NCI-H1417 treated with DMSO at 0.1 percent for 48 hours (cell line): ENCODE measurements at regions not wholly inside any gene's neighbourhood (a gene's known extent, or its start where the extent isn't known, plus 50 kb on each side); places are given as distances from the start of the nearest gene placed in this dataset.
"Not testable (repeated sequence)": the region's sequence is repeated elsewhere in the genome, so short reads cannot be mapped to it uniquely, and the experiment has no call there.

Source experiments
- DNase-seq: peaks from one replicate; lab custom pipeline; 2025; lab: John Stamatoyannopoulos, UW

DNA sequence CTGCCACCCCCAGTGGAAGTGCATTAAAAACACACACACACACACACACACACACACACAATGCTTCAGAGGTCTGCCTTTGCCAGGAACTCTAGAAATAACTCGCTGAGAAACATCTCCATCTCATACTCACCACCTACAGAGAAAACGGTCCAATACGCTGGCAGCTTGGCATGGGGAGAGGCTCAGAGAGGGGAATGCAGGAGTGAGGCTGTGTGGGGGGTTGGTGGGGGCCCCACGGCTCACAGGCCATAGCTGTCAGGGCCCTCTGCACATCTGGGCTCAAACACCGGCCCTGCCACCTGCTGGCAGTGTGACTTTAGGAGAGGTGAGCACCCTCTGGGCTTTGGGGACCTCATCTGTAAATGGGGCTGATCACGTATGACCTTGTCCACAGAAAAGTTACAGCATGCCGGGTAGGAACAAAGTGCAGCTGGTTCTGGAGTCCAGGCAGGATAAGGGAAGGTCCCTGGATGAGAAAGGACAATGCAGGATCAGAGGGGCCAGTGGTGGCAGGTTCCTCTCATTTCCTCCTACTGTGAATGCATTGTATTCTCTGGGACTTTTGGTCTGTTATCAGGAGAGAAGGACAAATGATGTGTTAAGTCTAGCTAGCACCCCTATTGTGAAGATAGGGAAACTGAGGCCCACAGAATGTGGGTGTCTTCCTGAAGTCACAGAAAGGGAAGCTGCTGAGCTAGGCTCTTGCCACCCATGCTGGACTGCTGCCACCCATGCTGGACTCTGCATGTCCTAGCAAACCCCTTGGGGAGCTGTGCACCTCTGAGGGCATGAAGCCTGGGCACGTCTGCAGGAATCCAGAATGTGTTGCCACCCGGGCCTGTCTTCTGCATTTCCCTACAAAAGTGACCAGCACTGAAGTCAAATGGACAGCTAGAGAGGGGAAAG is 404.6 kb downstream of the RPS24 start:
- DNase-seq: no peak

DNA sequence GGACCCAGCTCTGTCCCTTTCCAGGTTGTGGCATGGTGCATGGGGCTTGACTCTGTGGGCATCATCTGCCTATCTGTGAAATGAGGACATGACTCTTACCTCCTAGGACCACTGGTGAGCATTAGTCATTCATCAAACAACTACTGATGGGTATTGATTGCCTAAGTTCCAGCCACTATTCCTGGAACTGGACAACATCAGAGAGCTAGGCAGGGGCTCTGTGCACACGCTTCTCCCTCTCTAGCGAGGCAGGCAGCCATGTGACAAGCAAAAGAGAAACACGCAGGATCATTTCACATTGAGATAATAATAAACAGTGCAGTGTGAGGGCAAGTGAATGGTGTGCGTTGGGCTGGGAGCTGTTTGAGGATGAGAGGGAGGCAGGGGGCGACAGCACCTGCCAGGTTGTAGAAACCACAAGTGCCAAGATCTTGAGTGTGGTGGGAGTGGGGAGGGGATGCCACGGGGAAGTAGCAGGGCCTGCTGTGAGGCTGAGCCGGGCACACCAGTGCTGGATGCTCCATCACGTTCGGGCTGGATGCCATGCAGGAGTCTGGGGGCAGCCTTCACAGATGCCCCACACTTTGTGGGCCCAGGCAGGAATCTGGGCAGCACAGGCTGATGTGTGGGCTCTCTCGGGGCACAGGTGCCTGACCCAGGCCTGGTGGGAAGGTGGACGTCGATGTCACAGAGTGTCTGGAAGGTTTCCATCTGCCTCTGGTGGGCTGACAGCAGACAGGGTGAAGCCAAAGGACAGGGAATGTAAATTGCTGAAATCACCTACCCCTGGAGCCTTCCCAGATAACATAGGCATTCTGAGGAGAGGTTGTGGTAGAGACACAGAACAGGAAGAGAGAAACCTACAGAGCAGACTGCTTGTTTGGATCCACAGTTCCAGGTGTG is 405.5 kb downstream of the RPS24 start:
- DNase-seq: no peak

DNA sequence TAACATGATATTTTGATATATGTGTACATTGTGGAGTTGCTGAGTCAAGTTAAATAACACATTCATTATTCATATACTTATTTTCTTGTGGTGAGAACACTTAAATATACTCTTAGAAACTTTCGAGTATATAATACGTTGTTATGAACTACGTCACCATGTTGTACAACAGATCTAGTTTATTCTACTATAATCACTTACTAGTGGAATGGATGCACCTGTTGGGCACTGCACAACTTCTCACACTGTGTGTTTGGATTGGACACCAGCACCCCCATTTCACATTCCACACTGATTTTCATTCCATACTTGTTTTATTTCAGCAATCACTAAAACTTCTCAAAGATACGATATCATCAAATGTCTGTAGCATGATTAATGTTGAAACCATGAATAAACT is 407.3 kb downstream of the RPS24 start:
- DNase-seq: no peak

DNA sequence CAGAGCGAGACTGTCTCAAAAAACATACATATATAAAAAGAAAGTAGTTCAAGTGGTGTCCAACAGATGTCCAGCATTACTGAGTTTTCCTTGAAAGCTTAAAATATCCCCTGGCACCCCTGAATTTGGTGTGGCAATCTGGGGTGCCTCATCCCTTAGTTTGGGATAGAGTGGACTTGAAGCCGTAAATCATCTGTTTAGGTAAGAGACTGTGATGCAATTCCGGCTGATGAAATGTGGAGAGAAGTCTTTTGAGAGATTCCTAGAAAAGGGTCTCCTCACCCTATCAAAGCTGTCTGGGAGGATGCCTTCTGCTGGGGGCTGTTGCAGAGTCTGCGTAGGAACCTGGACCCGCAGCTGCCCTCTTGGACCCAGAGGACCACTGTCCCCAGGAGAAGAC is 408.0 kb downstream of the RPS24 start:
- no peak for DNase-seq

DNA sequence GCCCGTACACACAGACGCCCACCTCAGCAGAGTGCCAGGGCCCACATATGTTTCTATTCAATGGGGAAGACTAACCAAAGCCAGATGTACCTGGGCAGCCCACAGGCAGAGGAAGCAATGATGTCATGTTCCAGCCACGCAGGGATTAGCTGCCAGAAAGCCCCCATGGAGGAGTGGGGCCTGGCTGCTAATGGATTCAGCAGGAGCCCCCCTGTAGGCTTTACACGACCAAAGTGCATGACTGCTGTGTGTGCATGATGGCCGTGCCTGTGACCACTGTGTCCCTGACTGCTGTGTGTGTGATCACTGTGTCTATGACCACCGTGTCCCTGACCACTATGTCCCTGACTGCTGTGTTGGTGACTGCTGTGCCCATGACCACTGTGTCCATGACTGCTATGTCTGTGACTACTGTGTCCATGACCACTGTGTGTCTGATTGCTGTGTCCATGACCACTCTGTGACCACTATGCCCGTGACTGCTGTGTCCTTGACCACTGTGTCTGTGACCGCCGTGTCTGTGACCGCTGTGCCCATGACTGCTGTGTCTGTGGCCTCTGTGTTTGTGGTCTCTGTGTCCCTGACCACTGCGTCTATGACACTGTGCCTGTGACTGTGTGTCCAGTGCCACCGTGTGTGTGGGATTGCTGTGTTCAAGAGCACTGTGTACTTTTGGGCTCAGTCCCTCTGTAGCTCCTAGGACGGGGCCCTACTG is 409.3 kb downstream of the RPS24 start:
- DNase-seq: no peak

DNA sequence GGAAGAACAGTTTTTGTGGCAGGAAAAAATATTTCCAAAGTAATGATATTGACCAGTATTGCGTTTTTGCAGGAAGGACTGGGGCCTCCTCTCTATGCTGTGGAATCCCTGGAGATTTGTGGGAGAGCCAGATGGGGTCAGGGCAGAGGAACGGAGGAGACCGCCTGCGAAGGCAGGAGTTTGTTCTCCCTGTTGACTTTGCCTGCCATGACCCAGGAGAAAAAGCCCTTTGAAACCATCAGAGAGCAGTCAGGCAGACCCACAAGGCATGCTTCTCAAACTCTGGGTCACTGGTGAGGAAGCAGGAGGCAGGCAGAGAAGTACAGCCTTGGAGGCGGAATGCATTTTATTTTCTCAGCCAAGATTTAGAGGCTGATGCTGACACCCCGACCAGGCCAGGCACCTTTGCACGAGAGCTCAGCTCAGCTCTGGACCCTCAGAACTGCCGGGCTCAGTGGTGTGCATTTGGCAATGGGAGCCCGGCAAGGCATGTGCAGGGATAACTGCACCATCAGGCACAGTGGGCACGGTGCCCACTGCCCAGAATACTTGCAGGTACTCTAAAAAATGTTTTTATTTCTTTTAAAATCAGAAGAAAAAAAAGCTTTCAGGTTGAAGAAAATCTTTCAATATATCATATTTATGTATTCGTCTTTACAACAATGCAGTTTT is 410.4 kb downstream of the RPS24 start:
- DNase-seq: no peak

DNA sequence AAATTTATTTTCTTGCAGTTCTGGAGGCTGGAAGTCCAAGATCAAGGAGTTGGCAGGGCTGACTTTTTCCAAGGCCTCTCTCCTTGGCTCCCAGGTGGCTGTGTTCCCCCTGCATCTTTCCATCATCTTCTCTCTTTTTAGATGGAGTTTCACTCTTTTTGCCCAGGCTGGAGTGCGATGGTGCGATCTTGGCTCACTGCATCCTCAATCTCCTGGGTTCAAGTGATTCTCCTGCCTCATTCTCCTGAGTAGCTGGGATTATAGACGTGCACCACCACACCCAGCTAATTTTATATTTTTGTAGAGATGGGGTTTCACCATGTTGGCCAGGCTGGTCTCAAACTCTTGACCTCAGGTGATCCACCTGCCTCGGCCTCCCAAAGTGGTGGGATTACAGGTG is 411.1 kb downstream of the RPS24 start:
- DNase-seq: not testable (repeated sequence)

DNA sequence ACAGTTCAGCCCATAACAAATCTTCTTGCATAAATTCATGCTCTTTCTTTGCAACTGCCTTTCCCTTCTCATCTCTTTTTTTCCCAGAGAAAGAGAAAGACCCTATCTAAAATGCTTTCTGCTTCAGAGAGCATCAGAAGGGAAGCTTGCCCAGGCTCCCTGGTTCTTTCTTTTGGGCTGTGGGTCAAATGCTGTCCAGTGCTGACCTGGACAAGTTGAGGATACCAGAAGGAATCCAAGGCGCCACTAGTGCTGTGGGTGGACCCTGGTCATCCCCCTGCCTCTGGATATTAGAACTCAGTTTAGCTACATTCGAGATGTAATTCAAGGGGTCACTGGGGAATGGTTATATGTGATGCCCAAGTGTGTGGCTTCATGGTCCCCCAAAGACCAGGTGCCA is 411.6 kb downstream of the RPS24 start:
- DNase-seq: no peak

DNA sequence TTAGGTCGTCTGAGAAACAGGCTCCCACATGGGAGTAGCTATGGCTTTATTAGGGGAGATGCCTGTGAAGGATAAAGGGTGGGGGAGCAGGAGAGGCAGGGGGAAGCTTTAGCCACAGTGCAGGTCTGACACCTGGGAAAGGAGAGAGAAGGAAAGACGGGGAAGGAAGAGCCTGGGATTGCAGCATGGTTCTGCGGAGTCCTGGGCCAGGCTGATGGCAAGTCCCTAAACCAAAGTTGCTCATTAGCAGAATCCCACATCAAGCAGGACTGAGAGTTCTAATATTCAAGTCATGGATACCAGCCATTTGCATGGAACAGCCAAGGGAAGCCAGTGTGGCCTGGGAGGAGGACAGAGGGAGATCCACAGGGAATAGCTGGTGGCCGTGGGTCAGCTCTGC is 414.8 kb downstream of the RPS24 start:
- no peak for DNase-seq

DNA sequence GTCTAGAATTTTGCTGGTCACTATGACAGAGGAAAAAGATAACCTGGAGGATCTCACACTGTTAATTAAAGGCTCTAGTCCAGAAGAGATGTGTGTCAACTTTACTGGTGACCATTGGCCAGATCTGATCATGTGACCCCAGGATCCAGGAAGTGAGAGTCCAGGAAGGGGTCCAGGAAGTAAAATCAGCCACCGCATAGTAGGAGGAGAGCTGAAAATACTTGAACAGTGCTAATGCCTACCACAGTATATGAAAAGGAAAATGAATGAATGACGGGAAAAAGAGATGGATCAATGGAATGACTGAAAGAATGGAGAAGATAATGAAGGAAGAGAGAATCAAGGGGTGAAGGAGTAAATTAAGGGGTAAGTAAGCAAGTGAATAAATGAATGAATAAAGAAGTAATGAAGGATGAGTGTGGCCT is 415.3 kb downstream of the RPS24 start:
- DNase-seq: no peak

DNA sequence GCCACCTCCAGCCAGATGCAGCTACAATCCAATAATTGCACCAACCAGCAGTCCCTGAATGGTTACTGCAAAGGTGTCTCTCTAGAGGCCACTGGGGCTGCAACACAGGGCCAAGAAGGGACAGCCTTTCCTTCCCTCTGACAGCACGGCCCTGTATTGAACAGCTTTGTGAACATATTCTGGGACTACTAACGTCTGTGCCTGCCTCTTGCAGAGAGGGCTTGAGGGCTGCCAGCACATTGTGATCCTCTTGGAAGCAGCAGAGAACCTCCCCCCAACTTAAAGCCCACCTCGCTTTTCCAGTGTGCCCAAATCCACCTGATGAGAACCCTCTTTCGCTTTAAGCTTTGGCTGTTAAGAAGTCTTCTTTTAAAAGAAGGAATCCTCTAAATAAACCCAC is 415.9 kb downstream of the RPS24 start:
- no peak for DNase-seq

DNA sequence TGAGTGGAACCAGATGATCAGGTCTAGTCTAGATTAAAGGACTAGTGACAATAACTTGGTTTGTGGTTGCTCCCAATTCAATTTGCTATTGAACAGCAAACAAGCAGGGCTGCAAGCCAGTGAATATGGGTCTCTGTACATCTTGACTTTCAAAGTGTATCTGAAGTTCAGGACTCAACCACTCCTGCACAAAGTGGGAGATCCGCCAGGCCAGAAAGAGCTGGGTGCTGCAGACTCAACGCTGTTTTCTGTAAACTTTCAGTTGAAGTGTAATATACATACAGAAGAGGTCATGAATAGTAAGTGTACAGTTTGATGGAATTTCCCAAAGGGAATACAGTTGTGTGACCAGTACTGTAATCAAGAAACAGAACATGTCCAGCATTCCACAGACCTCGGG is 416.6 kb downstream of the RPS24 start:
- no peak for DNase-seq

DNA sequence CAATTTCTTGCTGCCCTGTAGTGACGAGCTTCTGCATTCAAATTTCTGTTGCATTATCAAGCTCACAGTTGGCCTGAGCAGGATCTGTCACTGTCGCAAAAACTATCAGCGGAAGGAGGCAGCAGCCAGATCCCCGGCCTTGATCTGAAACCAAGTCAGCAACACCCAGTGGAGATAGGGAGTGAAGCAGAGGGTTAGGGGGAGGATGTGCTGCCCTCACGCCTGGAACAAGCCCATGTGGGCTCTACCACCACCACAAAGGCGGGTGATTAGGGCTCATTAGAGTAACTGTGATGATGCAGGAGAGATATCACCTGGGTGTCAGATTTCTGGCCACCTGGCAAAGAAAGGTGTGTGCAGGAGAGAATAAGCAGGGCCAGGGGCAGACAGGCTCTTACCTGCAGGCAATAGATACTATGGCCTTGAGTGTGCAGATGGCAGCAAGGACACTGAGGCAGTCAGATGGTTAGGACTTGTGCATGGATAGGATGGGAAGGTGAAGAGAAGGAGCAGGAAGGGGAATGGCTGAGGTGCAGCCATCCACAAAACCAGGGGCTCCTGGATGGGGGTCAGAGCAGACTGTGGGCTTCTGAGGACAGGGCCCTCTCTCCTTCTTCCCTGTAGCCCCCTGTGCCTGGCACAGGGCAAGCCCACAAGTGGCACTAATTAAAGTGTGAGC is 417.3 kb downstream of the RPS24 start:
- DNase-seq: no peak

DNA sequence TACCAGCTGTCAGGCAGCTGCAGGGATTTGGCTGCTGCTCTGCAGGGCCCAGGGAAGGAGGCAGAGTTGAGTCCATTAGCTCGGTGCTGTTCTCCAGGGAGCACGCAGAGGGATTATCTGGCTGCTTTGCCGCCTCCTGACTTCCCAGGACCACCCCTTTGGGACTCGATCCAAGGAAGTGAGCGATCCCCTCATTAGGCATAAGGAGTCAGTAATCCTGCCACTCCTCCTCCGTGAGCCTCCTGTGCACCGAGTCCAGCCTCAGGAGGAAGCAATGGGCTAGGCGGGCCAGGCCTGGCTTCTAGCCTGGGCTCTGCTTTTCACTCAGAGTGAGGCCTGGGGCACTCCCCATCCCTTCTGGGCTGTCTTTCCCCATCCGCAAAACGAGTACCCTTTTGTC is 417.9 kb downstream of the RPS24 start:
- no peak for DNase-seq

DNA sequence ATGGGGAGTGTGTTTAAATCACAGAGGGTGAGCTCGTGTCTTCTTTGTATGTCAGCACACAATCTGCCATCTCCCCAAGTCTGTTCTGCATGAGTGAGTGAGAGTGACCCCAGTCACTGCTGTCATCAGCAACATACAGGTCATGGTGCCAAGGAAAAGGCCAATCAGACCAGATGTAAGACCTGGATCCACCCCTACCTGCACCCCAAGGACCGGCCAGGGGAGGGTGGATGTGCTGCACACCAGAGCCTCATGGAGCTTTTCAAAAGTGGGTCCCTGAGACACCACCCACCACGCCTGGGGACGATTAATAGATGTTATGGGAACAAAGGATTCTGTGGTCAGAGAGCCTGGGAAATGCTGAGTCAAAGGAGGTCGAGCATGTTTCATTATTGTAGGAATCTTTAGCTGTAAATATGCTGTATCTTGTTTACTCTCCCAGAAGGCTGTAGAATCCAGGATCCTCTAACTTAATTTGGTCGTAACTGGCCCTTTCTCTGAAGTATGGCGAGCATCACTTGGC is 420.5 kb downstream of the RPS24 start:
- no peak for DNase-seq

DNA sequence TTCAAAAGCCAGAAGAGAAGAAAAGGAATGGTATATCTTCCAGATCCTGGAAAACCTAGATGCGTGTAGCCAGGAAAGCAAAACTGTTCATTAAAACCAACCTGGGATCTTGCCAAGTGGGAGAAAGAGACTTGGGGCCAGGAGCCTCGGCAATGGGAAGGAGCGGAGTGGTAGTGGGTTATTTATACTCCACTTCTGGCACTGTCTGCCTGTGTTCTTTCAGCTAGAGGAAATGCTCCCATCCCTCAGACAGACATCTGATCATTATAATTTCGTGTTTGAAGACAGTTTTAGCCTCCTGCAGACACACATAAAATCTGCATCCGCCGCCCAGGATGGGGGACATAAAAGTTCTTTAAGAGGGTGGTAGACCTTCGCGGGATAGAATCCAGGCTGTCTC is 421.6 kb downstream of the RPS24 start:
- DNase-seq: no peak

DNA sequence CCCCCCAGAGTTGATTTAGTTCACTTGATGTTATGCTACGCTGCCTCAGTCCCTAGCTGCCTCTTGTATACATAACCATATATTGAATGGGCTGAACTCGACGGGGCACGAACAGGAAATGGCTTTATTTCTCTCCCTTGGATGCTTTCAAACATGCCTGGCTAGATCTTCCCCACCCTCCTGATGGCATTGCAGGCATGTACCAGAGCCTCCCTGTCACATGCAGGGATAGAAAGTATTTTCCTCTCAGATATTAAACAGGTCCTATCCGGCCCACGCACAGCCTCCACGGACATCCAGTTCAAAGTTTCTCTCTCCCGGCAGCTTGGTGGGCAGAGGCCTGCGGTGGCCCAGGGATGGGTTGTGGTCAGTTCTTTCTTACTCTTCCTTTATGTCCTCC is 422.1 kb downstream of the RPS24 start:
- DNase-seq: no peak

DNA sequence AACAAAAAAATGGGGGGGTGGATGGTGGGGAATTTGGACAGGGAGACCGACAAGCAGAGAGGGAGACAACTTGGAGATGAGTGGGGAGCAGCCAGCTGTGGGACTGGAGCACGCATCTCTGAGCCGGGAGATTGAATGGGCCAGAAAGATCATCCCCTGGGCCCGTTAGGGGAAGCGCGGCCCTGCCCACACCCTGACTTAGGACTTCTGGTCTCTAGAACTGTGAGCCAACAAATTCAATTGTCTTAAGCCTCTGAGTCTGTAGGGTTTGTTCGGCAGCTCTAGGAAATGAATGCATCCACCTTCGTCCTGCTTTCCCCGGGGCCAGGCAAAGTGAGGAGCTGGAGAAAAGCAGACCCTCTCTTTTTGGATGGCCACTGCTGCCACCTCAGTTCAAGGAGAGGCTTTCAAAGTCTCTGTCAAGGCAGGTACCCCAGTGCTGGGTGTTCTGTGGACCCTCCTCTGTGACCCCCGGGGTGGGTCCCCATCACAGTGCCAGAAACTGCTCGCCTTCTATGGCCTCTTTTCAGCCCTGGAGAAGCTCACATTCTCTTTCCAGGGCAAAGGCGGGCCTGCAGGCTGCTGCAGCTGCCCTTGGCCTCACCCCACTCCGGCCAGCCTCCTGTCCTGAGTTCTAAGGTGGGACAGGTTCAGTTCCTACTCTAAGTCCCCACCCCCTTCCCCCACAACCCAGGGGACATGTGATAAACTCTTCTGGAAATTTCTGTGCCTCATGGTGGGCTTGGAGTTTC is 423.2 kb downstream of the RPS24 start:
- no peak for DNase-seq

DNA sequence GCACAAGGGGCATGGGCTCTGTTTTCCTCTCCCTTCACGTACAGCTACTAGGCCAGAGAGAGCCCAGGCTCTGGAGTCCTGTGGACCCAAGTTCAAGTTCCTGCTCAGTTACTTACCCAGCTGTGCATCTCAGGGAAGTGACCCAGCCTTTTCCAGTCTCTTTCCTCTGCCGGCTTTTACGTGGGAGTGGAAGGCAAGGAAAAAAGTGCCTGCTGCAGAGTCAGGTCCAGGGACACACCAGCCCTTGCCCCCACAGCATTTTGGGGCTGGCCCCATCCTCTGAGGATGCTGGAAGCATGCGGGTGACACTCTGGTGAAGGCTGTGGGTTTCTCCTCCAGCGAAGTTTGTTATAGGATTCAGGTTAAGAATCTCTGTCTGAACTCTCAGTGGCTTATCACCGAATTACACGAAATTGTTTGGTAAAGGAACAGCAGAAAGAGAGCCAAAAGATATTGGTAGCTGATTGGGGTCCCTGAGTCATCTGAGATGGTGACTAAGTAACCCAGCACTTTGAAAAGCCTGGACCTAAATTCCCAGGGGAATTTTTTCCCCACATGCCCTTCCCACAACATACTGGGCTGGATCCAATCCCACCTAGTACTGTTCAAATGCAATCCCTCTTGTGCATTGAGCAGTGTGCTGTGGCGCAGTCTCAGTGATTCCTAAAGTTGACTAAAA is 424.3 kb downstream of the RPS24 start:
- no peak for DNase-seq
